HS-5 (cell line): ENCODE measurements at regions not wholly inside any gene's neighbourhood (a gene's known extent, or its start where the extent isn't known, plus 50 kb on each side); places are given as distances from the start of the nearest gene placed in this dataset.
"Not testable (repeated sequence)": the region's sequence is repeated elsewhere in the genome, so short reads cannot be mapped to it uniquely, and the experiment has no call there.

ENCODE experiments used
- DNase-seq: peaks from one replicate; pipeline ENCODE4 v3.0.0-alpha.2; 2012; ENCODE audit warnings: low read depth

DNA sequence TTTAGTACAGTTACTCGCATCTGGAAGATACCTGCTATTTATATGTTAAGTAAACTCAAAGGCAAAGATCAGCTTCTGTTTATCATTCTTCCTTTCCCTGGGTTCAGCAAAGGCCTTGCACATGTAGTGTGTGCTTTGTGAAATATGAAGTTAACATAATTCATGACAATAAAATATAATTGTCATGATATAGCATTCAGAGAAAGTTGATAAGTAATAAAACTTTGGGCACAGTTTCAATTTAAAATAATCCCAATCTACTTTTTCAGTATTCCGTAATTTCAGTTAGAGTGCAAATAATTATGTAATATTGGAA lies 51.9 kb upstream of the ZNF217 start:
- no peak for DNase-seq

DNA sequence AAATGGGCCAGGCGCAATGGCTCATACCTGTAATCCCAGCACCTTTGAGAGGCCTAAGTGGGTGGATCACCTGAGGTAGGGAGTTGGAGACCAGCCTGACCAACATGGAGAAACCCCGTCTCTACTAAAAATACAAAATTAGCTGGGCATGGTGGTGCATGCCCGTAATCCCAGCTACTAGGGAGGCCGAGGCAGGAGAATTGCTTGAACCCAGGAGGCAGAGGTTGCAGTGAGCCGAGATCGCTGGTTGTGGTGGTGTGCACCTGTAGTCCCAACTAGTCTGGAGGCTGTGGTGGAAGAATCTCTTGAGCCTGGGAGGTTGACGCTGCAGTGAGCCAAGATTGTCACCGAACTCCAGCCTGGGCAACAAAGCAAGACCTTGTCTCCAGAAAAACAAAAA lies 50.5 kb upstream of the ZNF217 start:
- not testable (repeated sequence) for DNase-seq
